CD4-positive, alpha-beta T cell treated with Interferon gamma for 1 hour (primary cell): ENCODE measurements at regions not wholly inside any gene's neighbourhood (a gene's known extent, or its start where the extent isn't known, plus 50 kb on each side); places are given as distances from the start of the nearest gene placed in this dataset.
"Not testable (repeated sequence)": the region's sequence is repeated elsewhere in the genome, so short reads cannot be mapped to it uniquely, and the experiment has no call there.

Experiments used
- DNase-seq: peaks from one replicate; pipeline ENCODE4 v3.0.0-alpha.2; 2020

DNA sequence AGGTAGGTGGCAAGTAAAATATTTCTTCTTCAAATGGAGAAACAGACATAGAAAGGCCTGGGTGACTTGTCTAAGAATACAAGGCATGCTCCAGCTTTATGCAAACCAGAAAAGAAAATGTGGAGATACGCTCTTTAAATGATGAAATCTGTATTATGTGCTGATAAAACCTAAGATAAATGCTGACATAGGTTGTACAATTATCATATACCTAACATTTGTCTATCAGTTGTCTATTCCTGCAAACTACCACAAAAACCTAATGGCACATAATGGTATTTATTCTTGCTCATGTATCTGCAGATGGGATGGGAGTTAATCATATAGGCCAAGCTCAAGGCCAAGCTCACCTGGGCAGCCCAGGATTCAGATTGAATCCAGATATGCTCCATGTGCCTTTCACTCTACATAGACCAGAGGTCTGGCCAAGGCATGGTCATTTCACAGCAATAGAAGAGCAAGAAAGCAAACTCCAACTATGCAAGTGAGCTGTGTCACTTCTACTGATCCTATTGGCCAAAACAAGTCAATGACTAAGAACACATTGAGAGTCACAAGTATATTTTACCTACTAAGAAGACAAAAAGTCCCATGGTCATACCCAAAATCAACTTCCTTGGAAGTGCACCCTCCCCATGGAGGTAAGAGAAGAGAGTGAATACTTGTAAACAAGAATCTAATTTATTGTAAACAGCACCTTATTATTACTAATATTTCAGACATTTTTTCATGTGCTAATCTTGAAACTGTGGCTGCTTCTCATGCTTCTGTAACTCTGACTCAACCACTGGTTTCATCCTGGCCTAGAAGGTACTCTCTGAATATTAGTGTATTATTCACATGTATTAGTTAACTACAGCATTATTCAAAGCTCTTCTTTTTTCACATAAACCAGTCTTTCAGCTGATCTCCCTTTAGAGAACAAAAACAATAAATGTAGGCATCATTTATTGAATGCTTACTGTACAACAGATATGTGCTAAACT, 270.7 kb upstream of the SOX9 start:
- no peak for DNase-seq

DNA sequence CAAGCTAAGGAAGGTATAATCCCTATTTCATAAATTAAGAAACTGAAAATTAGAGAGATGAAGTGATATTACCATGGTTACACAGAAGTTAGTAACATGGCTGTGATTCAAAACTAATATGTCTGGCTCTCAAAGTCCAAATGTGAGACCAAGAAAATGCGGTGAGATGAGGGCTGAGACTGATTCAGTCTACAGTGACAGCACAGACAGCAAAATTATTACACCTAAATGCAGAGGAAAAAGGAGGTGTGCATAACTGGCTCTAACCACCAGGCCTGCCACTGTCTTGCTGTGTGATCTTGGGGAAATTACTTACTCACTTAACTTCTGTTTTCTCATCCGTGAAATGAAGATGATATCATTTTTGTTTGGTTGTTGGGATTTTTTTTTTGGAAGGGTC, 270.0 kb upstream of the SOX9 start:
- DNase-seq: no peak

DNA sequence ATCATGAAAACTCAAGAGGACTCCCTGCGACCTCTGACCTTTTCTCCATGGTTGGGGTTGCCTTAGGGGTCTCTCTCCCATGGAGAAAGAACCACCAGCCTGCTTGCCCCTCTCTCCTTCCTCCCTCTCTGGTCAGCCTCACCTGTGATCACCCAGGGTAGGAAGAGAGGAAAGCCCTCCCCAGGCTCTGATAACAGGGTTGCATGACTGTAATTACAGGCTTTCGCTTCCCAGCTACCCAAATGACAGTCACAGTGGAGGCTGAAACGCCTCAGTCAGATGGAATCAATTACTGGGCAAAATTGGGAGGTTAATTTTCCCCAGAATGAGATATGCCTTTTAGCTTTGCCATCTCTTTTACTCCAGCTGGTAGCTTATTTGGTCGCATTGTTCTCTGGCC, 265.8 kb upstream of the SOX9 start:
- no peak for DNase-seq

DNA sequence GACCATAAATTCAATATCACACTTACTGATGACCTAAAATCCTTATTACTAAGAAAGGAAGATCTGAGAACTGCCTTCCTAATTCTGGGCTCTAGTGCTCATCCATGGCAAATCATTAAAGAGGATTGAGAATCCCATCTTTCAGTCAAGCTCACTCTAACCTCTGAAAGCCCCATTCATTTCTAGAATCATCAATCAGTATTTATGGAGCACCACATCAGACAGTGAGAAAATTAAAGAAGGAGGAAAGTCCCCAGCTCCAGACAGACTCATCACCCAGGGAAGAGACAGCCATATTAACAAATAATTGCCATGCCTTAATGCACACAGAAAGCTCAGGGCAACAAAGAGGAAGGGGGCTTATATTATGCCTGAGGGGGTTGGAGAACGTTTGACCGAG, 256.1 kb upstream of the SOX9 start:
- no peak for DNase-seq

DNA sequence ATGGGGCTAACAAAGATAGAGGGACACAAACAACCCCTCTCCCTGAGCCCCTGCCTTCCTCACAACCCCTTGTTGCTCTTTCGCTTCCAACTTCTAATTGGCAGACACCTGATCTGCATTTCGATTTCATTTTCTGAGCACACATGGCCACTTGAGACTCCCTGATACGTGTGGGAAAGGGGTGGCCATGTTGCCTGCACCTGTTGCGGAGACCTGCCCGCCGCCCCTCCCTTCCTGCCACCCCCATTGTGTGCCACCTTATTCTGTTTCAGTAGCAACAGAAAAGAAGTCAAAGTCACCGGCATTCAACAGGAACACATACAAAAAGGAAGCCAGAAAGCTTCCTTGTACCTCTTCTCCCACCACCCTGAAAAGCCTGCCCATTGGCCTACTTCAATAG, 254.7 kb upstream of the SOX9 start:
- no peak for DNase-seq

DNA sequence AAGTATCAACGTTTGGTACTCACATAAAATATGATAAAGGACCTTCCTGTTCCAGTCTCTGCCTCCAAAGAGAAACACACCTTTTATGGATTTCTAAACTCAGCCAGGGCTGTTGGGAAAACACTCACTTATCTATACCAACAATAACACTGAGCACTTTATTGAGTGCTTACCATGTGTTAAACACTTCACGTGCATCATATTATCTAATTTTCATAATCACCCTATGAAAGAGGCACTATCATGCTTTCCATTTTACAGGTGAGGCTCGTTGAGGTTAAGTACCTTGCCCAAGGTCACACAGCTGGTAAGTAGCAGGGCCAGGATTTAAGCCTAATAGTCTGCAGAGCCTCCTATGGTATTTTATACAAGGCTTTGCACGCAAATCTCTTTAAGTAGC, 251.5 kb upstream of the SOX9 start:
- DNase-seq: no peak

DNA sequence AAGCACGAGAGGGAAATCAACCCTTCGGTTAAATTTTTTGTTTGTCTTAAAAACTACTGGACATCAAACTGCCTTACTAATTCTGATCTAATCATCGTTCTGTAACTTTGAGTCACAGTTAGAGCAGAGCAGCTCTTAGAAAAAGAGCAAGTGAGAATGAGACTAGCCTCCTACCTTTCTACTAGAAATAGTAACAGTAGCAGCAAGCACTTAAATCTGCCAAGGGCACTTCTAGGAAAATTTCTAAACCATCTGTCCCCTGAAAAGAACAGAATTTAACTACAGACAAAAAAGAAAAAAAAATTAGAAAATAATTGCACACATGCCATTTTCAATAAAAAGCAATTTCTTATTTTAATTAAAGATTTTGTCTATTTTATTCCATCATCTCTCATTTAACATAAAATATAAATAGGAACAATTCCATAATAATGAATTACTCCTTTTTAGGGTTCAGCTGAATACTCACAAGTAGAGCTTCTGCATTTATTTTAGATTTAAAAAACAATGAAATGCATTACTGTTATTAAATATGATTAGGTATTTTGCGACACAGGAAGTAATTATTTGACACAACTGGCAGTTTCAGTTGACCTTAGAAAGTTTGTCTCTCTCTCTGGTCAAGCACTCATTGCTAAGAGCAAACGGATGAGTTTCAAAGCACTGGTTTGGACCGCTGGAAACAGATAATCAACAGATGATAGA, 250.8 kb upstream of the SOX9 start:
- no peak for DNase-seq

DNA sequence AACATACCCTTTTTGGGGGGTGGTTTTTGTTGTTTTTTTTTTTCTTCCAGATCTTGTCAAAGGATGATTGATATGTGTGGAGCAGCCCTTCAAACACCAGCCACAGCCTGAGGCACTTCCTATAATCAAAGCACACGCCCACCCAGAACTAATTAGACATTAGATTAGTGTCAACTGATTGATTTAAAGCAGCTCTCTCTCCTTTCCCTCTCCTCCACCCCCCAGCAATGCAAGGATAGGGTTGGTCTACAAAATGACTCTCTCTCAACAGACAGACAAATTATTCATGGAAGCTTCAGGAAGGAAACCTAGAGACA, 250.3 kb upstream of the SOX9 start:
- DNase-seq: no peak

DNA sequence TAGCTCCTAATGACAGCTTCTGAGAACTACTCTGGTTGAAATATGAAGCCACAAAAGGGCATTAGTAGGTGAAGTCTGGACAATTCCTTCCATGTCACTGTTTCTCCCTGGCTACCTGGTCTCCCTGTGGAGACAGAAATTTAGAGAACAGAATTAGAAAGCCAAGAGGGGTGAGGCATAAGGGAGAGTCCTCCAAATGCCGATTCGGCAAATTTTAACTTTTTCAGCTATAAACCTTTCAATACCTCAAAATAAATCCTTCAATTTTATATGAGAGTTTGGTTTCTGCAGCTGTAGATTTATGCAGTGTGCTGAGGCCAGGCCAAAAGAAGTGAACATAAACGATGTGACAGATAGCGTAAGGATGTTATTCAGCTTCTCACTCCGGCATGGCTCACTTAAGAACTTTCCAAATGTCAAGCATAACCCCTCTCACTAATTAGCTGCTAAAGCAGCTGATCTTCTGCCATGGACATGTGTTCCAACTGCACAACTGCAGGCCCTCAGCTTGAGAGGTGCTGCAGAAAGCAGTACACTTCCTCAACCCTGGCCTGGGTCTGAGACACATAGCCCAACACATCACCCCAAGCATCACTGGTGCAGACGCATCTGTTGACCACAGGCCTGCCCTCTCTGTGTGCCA, 247.9 kb upstream of the SOX9 start:
- DNase-seq: no peak

DNA sequence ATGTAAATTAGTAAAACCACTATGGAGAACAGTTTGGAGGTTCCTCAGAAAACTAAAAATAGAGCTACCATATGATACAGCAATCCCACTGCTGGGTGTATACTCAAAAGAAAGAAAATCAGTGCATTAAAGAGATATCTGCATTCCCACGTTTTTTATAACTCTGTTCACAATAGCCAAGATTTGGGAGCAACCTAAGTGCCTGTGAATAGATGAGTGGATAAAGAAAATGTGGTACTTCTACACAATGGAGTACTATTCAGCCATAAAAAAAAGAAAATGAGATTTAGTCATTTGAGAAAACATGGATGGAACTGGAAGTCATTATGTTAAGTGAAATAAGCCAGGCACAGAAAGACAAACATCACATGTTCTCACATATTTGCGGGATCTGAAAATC, 246.0 kb upstream of the SOX9 start:
- DNase-seq: not testable (repeated sequence)

DNA sequence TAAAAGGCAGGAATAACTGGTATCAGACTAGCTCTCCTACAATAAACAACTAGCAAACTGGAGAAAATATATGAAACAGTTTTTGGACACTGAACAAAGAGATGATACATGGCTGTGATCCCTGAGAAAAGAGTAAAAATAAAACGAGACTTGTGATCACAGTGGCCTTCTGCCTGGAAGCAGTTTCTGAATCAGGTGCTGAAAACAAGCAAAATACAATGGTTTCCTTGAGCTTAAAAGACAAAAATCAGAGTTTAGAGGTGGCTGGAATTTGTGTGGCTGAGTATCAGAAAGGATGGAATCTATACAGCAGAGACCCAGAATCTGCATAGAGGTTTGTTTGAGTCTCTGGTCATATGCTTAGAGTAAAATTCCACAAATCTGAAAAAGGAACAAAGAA, 242.5 kb upstream of the SOX9 start:
- DNase-seq: no peak

DNA sequence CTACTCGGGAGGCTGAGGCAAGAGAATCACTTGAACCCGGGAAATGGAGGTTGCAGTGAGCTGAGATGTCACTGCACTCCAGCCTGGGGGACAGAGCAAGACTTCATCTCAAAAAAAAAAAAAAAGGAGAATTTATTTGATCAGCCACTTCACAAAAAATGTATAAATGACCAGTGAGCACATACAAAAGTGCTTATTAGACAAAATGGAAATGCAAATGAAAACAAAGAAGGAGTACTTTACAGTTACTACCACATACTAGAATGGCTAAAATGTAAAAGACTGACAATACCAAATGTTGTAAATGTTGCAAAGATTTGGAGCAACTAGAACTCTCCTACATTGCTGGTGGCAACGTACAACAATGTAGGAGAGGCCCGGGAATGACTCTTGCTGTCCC, 241.8 kb upstream of the SOX9 start:
- DNase-seq: no peak

DNA sequence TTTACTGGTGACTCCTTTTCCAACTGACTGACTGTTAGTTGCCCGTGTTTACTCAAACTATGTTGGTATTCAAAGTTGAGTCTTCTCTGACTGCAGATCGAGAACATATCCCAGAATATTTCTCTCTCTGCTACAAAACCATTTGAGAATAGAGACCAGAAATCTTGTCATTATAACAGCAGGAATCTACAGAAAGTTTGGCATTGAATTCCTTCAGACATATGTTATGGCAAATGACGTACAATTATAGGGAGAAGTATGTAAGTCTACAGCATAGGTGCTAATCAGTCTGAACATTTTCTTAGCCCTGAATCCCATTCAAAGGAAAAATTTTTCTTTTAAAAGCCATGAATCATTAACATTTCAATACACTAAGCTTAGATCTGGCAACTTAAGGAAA, 239.8 kb upstream of the SOX9 start:
- no peak for DNase-seq

DNA sequence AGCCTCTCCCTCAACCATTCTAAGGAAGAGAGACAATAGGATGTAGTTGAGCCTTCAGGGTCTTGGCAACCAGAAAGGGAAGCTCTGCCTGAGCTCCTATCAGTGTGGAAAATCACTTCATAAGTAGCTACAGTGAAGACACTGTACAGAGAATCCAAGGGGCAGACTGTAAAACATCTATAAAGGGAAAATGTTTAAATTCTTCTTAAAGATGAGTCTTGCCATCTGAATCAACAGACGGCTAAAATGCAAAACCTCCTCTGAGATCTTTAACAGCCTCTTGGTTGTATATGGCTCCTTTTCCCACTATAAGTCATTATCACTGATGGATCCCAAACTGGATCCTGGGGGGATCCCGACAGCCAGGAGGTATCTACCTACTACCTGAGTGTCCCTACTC, 239.2 kb upstream of the SOX9 start:
- no peak for DNase-seq

DNA sequence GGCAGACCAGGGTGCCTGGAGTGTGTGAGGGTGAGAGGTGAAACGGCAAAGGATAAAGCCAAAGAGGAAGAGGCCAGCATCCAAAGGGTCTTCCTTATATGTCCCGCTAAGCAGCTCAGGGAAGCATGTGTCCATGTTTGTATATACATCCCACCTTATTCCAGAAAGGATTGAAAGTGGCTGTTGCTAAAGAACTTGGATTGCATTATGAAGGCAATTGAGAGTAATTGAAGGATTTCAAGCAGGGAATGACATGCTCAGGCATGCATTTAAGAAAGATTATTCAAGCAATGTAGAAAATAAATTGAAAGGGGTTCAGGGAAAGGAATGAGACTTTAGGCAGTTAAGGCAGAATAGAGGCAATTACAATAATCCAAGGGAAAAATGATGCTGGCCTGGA, 237.6 kb upstream of the SOX9 start:
- no peak for DNase-seq

DNA sequence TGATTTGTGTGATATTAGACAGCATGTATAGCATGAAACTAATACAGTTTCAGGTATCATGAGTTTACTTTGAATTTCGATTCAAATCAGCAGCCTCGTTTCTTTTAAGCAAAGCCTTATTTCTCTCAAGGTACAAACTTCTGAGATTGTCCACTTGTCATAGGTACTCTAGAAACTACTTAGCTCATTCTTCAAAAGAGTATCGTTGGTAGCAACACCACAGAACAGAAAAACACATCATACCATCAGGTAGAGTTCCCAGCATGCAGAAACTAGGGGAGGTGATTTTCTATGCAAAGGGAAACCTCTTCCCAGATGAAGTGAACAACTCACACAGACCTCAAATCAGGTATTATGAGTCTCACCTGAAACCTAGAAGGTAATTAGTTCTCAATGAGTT, 237.0 kb upstream of the SOX9 start:
- DNase-seq: no peak

DNA sequence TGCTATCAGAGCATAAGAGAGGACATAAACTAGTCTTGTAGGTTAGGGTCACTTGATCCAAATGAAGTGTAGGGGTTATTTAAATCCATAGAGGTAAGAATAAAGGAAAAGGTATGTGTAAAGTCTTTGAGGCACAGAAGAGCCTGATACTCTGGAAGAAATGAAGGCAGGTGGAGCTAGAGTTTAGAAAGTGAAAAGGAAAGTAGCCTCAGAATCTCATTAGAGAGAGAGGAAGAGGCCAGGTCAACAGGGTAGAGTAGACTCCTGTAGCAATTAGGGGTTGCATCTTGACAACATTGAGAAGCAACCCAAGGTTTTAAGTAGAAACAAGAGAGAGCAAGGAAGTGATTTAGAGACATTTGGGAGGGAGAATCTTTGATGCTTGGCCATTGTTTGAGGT, 235.2 kb upstream of the SOX9 start:
- DNase-seq: no peak

DNA sequence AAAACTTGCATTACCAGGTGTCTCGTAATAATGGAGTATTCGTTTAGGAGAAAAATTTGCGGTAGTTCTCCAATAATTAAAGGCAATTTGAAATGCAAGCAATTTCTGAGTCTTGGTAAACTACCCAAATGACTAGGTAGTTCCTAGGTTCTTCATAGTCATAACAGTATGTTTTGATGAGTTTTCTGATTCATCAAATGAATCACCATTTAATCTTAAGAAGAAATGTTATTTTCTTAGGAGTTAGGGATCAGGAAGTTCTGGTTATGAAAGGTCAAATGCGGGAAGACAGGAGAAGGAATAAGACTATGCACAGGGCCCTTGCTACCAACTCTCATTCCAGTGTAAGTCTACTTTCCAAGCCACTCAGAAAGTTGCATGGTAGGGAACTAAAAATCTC, 221.5 kb upstream of the SOX9 start:
- no peak for DNase-seq

DNA sequence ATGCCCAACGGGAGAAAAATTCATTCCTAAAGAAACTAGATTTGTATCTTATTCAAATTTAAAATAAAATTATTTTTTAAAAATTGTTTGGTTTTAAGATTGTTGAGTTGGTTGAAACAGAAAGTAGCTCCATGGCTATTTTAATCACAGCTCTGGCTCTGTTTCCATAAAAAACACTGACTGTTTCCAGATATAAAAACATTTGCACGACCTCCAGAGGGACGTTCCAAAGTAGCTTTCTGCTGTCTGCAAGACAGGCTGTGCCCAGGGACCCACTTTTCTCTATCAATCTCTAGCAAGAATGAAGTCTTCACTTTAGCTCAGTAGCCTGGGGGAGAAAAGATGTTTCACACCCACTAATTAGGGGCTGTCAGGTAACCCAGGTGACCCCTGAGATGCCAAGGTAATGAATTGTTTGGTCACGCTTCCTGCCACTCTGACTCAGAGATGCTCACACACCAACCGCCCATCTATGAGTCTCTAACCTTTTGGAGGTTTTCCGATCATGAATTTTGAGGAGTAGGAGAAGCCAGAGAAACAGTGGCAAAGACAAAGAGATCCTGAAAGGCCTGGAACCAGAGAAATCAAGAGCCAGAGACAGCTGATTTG, 220.1 kb upstream of the SOX9 start:
- DNase-seq: no peak

DNA sequence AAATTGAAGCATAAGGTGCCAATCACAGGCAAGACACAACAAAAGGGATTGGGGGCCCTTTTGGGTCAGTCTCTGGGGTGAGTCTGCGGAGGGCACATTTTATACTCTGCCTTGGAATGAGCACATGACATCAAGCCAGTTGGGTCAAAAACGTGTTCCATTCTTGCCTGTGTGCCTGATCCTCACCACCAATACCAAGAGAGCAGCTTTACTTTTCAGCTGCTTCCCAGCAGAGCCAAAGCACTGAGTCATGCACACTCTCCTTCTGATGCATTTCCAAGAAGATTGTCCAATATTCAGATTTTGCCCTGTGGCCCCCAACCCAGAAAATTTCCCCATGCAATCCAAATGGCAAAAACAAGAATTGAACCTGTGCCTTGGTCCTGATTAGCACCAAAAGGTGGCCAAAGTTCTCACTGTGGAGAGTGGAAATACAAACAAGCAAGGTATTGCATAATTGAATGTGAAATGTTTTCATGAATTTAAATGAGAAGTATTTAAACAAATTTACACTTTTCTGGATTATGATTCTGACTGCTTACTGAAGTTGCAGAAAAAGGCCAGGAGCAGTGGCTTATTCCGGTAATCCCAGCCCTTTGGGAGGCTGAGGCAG, 217.8 kb upstream of the SOX9 start:
- no peak for DNase-seq

DNA sequence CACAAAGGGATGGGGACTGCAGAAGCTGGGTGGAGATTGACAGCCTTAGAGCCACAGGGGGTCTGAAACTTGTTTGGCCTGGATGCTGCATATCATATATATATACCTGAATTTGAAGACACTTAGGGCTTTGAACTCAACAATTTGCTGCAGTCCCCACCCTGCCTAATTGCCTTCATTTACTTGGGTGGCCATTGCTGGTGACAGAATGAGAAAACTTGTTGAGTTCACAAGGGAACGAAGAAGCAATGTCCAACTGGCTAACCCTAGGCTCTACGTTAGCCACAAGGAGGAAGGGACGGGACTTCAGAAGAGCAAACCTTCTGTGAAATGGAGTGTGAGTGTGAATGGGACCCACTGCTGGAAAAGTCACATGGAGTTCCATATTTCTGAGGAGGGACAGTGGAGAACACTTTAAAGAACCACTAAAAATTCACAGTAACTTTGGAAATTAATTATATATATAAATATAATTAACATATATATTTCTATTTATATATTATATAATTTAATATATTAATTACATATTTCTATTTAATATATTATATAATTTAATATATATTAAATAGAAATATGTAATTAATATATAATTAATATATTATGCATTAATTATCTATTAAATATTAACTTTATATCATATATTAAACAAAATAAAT, 215.3 kb upstream of the SOX9 start:
- DNase-seq: no peak

DNA sequence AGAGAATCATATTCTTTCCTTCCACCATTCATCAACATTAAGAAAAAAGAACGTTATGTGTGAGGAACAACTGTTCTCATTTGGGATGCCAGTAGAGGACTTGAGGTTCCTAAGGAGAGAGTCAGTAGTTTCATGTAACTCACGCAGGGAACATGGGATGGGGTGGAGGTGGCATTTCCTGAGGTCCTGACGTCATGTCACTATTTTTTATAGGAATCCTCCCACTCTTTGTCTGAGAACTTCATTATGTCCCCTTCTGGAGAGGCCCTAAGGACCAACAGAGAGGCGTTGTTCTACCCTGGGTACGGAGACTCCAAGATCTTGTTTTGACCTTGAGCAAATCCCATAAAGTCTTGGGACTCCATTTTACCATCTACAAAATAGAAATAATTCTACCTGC, 211.7 kb upstream of the SOX9 start:
- DNase-seq: no peak

DNA sequence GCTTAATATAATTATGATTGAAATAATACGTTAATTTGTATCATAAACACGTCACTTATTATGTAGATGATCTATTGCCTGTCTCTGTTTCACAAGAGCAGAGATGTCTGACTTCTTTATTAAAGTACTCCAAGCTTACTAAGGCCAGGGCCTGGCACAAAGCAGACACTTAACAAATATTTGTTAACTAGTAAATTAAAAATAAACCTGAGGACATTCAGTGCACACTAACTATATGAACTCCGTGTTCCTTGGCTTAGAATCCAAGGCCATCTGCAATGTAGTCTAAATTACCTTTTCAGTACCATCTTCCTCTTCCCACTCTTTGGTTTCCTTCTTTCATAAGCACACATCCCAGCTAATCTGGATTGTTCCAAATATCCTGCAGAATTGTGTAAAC, 210.8 kb upstream of the SOX9 start:
- no peak for DNase-seq
